Chondrocyte (in vitro differentiated cells): ENCODE measurements at regions not wholly inside any gene's neighbourhood (a gene's known extent, or its start where the extent isn't known, plus 50 kb on each side); places are given as distances from the start of the nearest gene placed in this dataset.

Experiments
- DNase-seq: peaks from one replicate; pipeline ENCODE4 v3.0.0; 2021; ENCODE audit warnings: mixed read lengths, low spot score
- H3K27ac Mint-ChIP-seq: one replicate; pipeline ENCODE4 v1.8.0; 2021; ENCODE audit warnings: mild to moderate bottlenecking, moderate library complexity, mixed read lengths; ENCODE audit not compliant: unreplicated experiment
- H3K27me3 Mint-ChIP-seq: 2 replicates; pipeline ENCODE4 v1.8.0; 2021; ENCODE audit warnings: low read depth, mixed read lengths
- H3K36me3 Mint-ChIP-seq: 2 replicates; pipeline ENCODE4 v1.8.0; 2021; ENCODE audit warnings: low read depth, mixed read lengths
- H3K4me1 Mint-ChIP-seq: 2 replicates; pipeline ENCODE4 v1.8.0; 2021; ENCODE audit warnings: low read depth, mild to moderate bottlenecking, mixed read lengths
- H3K4me3 Mint-ChIP-seq: one replicate; pipeline ENCODE4 v1.8.0; 2021; ENCODE audit warnings: mild to moderate bottlenecking, moderate library complexity, mixed read lengths; ENCODE audit not compliant: unreplicated experiment
- H3K9me3 Mint-ChIP-seq: 2 replicates; pipeline ENCODE4 v1.8.0; 2021; ENCODE audit warnings: low read depth, mixed read lengths
- TF ChIP-seq, protein P1 (sequence below): fragments of 200-600 bp; sonication (generic); IDR thresholded peaks from 2 replicates; pipeline ENCODE4 v1.5.0; 2021; ENCODE audit warnings: antibody characterized with exemption, mild to moderate bottlenecking, moderate library complexity

DNA sequence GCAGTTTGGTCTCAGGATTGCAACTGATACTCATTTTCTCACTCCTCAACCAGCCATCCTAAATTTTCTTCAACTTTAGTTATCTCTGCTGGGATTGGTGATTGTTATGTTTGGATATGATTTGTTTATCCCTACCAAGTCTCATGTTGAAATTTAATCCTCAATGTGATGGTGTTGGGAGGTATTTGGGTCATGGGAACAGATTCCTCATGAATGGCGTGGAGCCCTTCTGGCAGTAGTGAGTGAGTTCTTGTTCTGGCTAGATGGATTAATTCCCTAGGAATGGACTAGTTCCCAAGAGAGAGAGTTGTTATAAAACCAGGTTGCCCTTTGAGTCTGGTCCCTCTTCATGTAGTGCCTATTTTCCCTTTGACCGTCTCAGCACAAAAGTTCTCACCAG lies 399.9 kb downstream of the SQOR start:
- no peaks in the 10 kb centered on the region for H3K4me1 Mint-ChIP-seq
- TF ChIP-seq, protein P1, sequence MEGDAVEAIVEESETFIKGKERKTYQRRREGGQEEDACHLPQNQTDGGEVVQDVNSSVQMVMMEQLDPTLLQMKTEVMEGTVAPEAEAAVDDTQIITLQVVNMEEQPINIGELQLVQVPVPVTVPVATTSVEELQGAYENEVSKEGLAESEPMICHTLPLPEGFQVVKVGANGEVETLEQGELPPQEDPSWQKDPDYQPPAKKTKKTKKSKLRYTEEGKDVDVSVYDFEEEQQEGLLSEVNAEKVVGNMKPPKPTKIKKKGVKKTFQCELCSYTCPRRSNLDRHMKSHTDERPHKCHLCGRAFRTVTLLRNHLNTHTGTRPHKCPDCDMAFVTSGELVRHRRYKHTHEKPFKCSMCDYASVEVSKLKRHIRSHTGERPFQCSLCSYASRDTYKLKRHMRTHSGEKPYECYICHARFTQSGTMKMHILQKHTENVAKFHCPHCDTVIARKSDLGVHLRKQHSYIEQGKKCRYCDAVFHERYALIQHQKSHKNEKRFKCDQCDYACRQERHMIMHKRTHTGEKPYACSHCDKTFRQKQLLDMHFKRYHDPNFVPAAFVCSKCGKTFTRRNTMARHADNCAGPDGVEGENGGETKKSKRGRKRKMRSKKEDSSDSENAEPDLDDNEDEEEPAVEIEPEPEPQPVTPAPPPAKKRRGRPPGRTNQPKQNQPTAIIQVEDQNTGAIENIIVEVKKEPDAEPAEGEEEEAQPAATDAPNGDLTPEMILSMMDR, result no peak
- H3K36me3 Mint-ChIP-seq, result no peaks in the 10 kb centered on the region
- H3K27me3 Mint-ChIP-seq, result no peaks in the 10 kb centered on the region
- DNase-seq, result no peak
- peaks cover 26% of the 10 kb centered on the region for H3K9me3 Mint-ChIP-seq
- H3K4me3 Mint-ChIP-seq, result no peak overlapping the region
- no peak overlapping the region for H3K27ac Mint-ChIP-seq

DNA sequence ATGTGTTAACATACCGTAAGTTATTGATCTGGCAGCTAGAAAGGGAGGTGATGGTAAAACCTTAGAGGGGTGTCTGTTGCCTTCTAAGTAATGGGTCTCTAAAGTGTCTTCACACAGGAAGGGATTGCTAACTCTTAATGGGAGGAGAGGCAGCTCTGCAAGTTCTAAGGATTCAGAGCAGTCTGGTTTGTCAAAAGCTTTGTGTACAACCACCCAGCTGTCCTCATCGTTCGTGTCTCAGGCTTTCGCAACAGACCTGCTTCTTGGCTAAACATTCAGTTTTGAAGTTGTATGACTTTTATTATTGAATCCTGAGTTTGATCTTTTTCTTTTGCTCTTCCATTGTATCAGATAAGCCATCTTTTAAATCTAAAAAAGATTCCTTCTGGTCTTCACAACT lies 404.9 kb downstream of the SQOR start:
- Mint-ChIP-seq H3K9me3 (peaks cover 25% of the 10 kb centered on the region), H3K4me3 (no peak overlapping the region), H3K4me1 (no peaks in the 10 kb centered on the region), H3K27me3 (no peaks in the 10 kb centered on the region), H3K36me3 (no peaks in the 10 kb centered on the region), H3K27ac (no peak overlapping the region)
- TF ChIP-seq, protein P1, result no peak
- no peak for DNase-seq

DNA sequence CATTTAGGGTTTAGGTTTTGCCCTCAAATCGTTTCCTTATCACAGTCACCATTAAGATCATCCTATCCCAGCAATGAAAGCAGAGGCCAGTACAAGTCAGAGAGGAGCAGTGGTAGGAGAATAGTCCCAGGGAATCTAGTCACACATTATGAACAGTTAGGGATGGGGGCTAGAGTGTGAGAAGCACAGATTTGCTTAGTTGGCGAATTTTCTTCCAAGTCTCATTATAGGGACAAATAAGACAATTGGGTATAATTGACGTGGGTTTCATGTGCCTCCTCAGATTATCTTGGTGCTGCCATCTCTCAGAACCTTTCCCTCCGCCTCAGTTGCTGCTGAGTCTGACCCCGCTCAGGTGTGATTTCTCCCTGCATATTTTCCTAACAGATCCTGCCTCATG lies 407.1 kb downstream of the SQOR start:
- no peak overlapping the region for H3K27ac Mint-ChIP-seq
- TF ChIP-seq, protein P1, result no peak
- no peaks in the 10 kb centered on the region for H3K36me3 Mint-ChIP-seq
- peaks cover 33% of the 10 kb centered on the region for H3K9me3 Mint-ChIP-seq
- no peaks in the 10 kb centered on the region for H3K27me3 Mint-ChIP-seq
- no peaks in the 10 kb centered on the region for H3K4me1 Mint-ChIP-seq
- no peak overlapping the region for H3K4me3 Mint-ChIP-seq
- no peak for DNase-seq

DNA sequence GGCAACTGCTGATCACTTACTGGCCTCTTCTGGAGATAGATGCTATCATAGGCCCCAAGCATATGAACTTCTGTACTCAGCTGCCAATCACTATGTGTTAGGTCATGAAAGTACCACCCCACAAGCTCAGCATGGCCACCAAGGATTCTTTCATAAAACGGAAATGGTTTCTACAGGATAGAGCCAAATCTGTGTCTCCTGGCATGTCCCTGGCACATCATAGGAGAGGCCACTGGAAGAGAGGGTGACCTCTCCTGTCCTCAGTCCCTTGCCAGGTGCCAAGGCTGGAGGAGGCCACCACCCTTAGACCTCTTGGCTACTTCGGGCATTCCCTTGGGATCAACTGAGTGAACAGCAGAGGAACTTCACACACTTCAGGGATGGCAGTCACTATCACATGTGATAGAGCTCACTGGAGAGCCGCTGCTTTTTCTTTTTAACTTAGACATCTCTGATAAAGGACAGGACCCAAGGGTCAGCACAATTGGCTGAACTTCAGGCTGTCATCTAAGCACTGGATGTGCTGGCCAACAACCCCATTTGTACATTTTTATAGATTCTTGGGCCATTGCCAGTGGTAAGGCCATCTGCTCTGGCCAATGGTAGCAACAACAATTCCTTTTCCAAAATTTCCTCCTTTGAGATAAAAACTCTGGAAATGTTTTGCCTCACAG lies 425.2 kb downstream of the SQOR start:
- Mint-ChIP-seq H3K36me3 (no peaks in the 10 kb centered on the region), H3K4me1 (no peaks in the 10 kb centered on the region), H3K4me3 (no peak overlapping the region), H3K27me3 (no peaks in the 10 kb centered on the region), H3K27ac (no peak overlapping the region), H3K9me3 (peaks cover 9% of the 10 kb centered on the region)
- no peak for DNase-seq
- TF ChIP-seq, protein P1, result no peak

DNA sequence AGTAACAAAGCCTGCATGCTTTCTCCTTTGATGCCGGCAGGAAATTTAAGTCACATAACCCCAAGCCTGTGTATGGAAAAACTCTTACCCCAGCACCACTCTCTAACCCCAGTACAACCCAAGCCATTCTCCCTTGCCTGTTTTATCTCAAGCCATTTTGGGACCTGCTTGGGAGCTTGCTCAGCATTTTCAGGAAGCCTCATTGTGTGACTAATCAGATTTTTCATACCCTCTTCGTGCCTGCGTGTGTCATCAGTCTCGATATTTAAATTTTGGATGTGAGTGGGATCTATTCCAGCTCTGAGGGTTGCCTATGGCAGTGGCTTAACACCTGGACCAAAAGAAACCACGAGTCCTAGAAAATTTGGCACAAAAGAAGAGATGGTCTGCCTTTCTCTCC lies 426.2 kb downstream of the SQOR start:
- TF ChIP-seq, protein P1, result no peak
- no peak overlapping the region for H3K27ac Mint-ChIP-seq
- H3K27me3 Mint-ChIP-seq, result no peaks in the 10 kb centered on the region
- DNase-seq, result no peak
- no peak overlapping the region for H3K4me3 Mint-ChIP-seq
- H3K9me3 Mint-ChIP-seq, result peaks cover 12% of the 10 kb centered on the region
- H3K4me1 Mint-ChIP-seq, result no peaks in the 10 kb centered on the region
- no peaks in the 10 kb centered on the region for H3K36me3 Mint-ChIP-seq
